CD14-positive monocyte (primary cell): ENCODE measurements at regions not wholly inside any gene's neighbourhood (a gene's known extent, or its start where the extent isn't known, plus 50 kb on each side); places are given as distances from the start of the nearest gene placed in this dataset.

Source experiments
- DNase-seq, 3 donors: peaks; one replicate each; pipeline ENCODE4 v3.0.0-alpha.2; 2011 to 2022
- H2AFZ ChIP-seq: 2 replicates; pipeline ENCODE4 v1.6.0; 2012; ENCODE audit warnings: mild to moderate bottlenecking, low read depth, low read length, inconsistent platforms; ENCODE audit not compliant: insufficient read depth, poor library complexity, severe bottlenecking
- H3K27ac ChIP-seq, 2 donors: 1 replicate in 1 of 2; 2 replicates in 1 of 2; pipeline ENCODE4 v1.5.1; 2012 to 2013; ENCODE audit warnings: low read length in 2 of 2, control low read depth in 1 of 2, inconsistent platforms in 1 of 2, low read depth in 1 of 2, mild to moderate bottlenecking in 1 of 2
- H3K27me3 ChIP-seq, 2 donors: one replicate each; pipeline versions ENCODE4 v1.6.0 to v1.6.1; 2011 to 2013; ENCODE audit warnings: low read length in 2 of 2; ENCODE audit not compliant: control insufficient read depth in 2 of 2, insufficient read depth in 2 of 2
- H3K36me3 ChIP-seq, 2 donors: replicated peaks in 1 of 2; 1 replicate in 1 of 2; 2 replicates in 1 of 2; pipeline versions ENCODE4 v1.5.1 to v1.6.1; 2012 to 2013; ENCODE audit warnings: low read length in 2 of 2, control low read depth in 1 of 2, inconsistent platforms in 1 of 2, mild to moderate bottlenecking in 1 of 2; ENCODE audit not compliant: insufficient read depth in 2 of 2, control insufficient read depth in 1 of 2
- H3K4me1 ChIP-seq, 2 donors: 1 replicate in 1 of 2; 2 replicates in 1 of 2; pipeline versions ENCODE4 v1.5.1 to v1.6.1; 2012 to 2013; ENCODE audit warnings: low read length in 2 of 2, control low read depth in 1 of 2, inconsistent platforms in 1 of 2, mild to moderate bottlenecking in 1 of 2, moderate library complexity in 1 of 2; ENCODE audit not compliant: insufficient read depth in 2 of 2, control insufficient read depth in 1 of 2
- H3K4me2 ChIP-seq: replicated peaks from 2 replicates; pipeline ENCODE3; 2012; ENCODE audit warnings: low read length, moderate library complexity, mild to moderate bottlenecking; ENCODE audit not compliant: poor library complexity, severe bottlenecking; ENCODE audit errors: extremely low read depth
- H3K4me3 ChIP-seq, 3 experiments: fragments of 200-600 bp in 1 of 3; sonication (generic) in 1 of 3; replicated peaks in 1 of 3; 1 replicate in 2 of 3; 2 replicates in 1 of 3; pipeline ENCODE4 v1.5.1; 2011 to 2013; ENCODE audit warnings: low read length in 3 of 3, mild to moderate bottlenecking in 3 of 3, control low read depth in 2 of 3, low read depth in 2 of 3, inconsistent platforms in 1 of 3, moderate library complexity in 1 of 3
- H3K79me2 ChIP-seq: 2 replicates; pipeline ENCODE4 v1.6.0; 2012; ENCODE audit warnings: mild to moderate bottlenecking, control low read depth, inconsistent platforms, low read length, moderate library complexity; ENCODE audit not compliant: insufficient read depth
- H3K9ac ChIP-seq: 2 replicates; pipeline ENCODE4 v1.6.0; 2017; ENCODE audit warnings: low read length, mild to moderate bottlenecking; ENCODE audit not compliant: insufficient read depth, poor library complexity, severe bottlenecking
- H3K9me3 ChIP-seq, 2 donors: replicated peaks in 1 of 2; 1 replicate in 1 of 2; 2 replicates in 1 of 2; pipeline versions ENCODE4 v1.5.1 to v1.6.1; 2012 to 2013; ENCODE audit warnings: low read length in 2 of 2, control low read depth in 1 of 2; ENCODE audit not compliant: control insufficient read depth in 1 of 2, insufficient read depth in 1 of 2
- H4K20me1 ChIP-seq: 2 replicates; pipeline ENCODE4 v1.6.0; 2012; ENCODE audit warnings: mild to moderate bottlenecking, low read length, control low read depth, moderate library complexity; ENCODE audit not compliant: insufficient read depth
- H3K27ac Mint-ChIP-seq, 7 donors: one replicate each; pipeline ENCODE4 v1.8.0; 2020; ENCODE audit warnings: mild to moderate bottlenecking in 7 of 7, mixed read lengths in 7 of 7, moderate library complexity in 6 of 7, inconsistent platforms in 2 of 7
- H3K27me3 Mint-ChIP-seq, 3 donors: one replicate each; pipeline ENCODE4 v1.8.0; 2021 to 2022; ENCODE audit warnings: low read depth in 3 of 3, mild to moderate bottlenecking in 3 of 3, mixed read lengths in 3 of 3, moderate library complexity in 3 of 3, inconsistent platforms in 1 of 3
- H3K36me3 Mint-ChIP-seq, 2 donors: one replicate each; pipeline ENCODE4 v1.8.0; 2020; ENCODE audit warnings: mixed read lengths in 2 of 2, inconsistent platforms in 1 of 2, mild to moderate bottlenecking in 1 of 2
- H3K4me1 Mint-ChIP-seq: one replicate; pipeline ENCODE4 v1.8.0; 2020; ENCODE audit warnings: mild to moderate bottlenecking, mixed read lengths
- H3K4me3 Mint-ChIP-seq, 2 donors: one replicate each; pipeline ENCODE4 v1.8.0; 2020; ENCODE audit warnings: mild to moderate bottlenecking in 2 of 2, mixed read lengths in 2 of 2, moderate library complexity in 1 of 2
- H3K9me3 Mint-ChIP-seq, 7 donors: one replicate each; pipeline ENCODE4 v1.8.0; 2020 to 2022; ENCODE audit warnings: mixed read lengths in 7 of 7, mild to moderate bottlenecking in 6 of 7, moderate library complexity in 6 of 7, inconsistent platforms in 2 of 7
- CTCF ChIP-seq: fragments of 200-600 bp; IDR thresholded peaks from one replicate; pipeline ENCODE4 v1.8.0; 2022; ENCODE audit warnings: antibody characterized with exemption, mild to moderate bottlenecking
- WGBS: methylation state at CpG from one replicate; pipeline ENCODE4 v1.1.5; 2013; ENCODE audit warnings: missing lambda C conversion rate; ENCODE audit not compliant: insufficient coverage; 5-methylcytosine and 5-hydroxymethylcytosine counted together
- intact Hi-C, 2 donors: fragments of 100-400 bp; cut with micrococcal nuclease; formaldehyde crosslinking; loops; one replicate each; pipeline versions ENCODE4 v1.15.0 to v1.15.1; 2023

DNA sequence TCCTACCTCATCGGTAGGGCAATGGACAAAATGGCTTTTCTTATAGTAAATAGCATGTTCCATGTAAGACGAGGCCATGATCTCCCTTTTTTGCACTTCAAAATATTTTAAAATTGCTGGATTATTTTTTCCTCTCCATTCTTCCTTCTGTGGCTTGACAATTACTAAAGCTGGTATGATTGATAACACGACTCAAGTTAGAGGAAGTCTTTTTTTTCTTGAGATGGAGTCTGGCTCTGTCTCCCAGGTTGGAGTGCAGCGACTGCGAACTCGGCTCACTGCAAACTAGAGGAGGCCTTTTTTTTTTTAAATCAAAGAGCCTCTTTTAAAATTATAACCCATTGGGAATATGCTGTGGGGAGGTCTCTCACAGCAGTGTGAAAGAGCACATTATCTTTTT is 124.5 kb upstream of the TBL1XR1 start:
- Histone ChIP-seq H3K4me3 (no peak overlapping the region), H3K27ac (no peak overlapping the region), H2AFZ (peak overlapping the region; percentile 4), H3K9ac (no peak overlapping the region), H3K9me3 (no peaks in the 10 kb centered on the region), H4K20me1 (no peaks in the 10 kb centered on the region), H3K4me1 (peaks cover 39 to 47% of the 10 kb centered on the region in 2 donors), H3K4me2 (no peak overlapping the region), H3K36me3 (no peaks in the 10 kb centered on the region), H3K79me2 (no peaks in the 10 kb centered on the region), H3K27me3 (no peaks in the 10 kb centered on the region)
- no peak overlapping the region for H3K4me3 Mint-ChIP-seq
- no CpG with 5 or more reads among the region's 6 CpGs for WGBS
- no peaks in the 10 kb centered on the region for H3K36me3 Mint-ChIP-seq
- DNase-seq = no peak
- H3K27ac Mint-ChIP-seq = peak overlapping the region in 3 of 7 donors; percentile 33 to 81 (median 71)
- H3K27me3 Mint-ChIP-seq = no peaks in the 10 kb centered on the region
- no peak for TF ChIP-seq CTCF
- H3K9me3 Mint-ChIP-seq = peaks cover 0 to 5% (median 3%) of the 10 kb centered on the region in 7 donors
- peaks cover 51% of the 10 kb centered on the region for H3K4me1 Mint-ChIP-seq
- intact Hi-C loops = no loop called here

DNA sequence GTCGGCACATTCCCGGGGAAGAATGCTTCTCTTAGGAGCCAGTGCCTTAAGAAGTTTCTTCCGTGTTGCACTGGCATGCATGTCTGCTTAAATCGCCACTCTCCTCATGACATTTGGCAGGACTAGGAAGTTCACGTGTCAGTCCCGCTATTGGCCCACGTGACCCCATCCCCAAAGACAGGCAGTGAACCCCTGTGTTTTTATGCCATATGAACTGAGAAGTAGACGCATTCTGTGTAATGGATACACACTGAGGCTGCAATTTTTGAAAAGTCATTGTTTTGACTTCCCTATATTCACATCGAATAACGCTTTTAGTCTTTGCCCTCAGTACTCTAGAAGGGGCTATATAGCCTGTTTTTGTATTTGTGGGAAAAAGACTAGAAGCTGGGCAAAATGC is 125.6 kb upstream of the TBL1XR1 start:
- Histone ChIP-seq H3K79me2 (no peaks in the 10 kb centered on the region), H3K4me2 (peak overlapping the region; percentile 66), H2AFZ (peak overlapping the region; percentile 58), H3K9me3 (no peaks in the 10 kb centered on the region), H3K27me3 (no peaks in the 10 kb centered on the region), H3K27ac (peak overlapping the region; percentile 13 to 70), H3K4me3 (peak overlapping the region in 2 of 3 experiments; percentile 15 to 50), H4K20me1 (no peaks in the 10 kb centered on the region), H3K4me1 (peaks cover 39 to 47% of the 10 kb centered on the region in 2 donors), H3K9ac (no peak overlapping the region), H3K36me3 (no peaks in the 10 kb centered on the region)
- WGBS = 60% methylated on average over 1 of the region's 10 CpGs
- Mint-ChIP-seq H3K27ac (peak overlapping the region; percentile 80 to 96 (median 94)), H3K4me1 (peaks cover 51% of the 10 kb centered on the region), H3K27me3 (no peaks in the 10 kb centered on the region), H3K4me3 (peak overlapping the region; percentile 63 to 70), H3K36me3 (no peaks in the 10 kb centered on the region), H3K9me3 (peaks cover 0 to 3% (median 1%) of the 10 kb centered on the region in 7 donors)
- intact Hi-C loops = no loop called here
- DNase-seq = peak; percentile 76 to 80 (median 80)
- no peak for TF ChIP-seq CTCF
